Neural cell (in vitro differentiated cells): ENCODE measurements at regions not wholly inside any gene's neighbourhood (a gene's known extent, or its start where the extent isn't known, plus 50 kb on each side); places are given as distances from the start of the nearest gene placed in this dataset.

ENCODE experiments used
- CTCF ChIP-seq: fragments of 450-650 bp; IDR thresholded peaks from 2 replicates; pipeline ENCODE4 v1.5.1; 2014; ENCODE audit warnings: antibody characterized with exemption, mild to moderate bottlenecking, moderate library complexity; ENCODE audit not compliant: poor library complexity, severe bottlenecking
- EP300 ChIP-seq: fragments of 450-650 bp; conservative IDR thresholded peaks from 2 replicates; pipeline ENCODE4 v1.6.1; 2014; ENCODE audit warnings: antibody characterized with exemption, mild to moderate bottlenecking, moderate library complexity; ENCODE audit not compliant: poor library complexity, severe bottlenecking
- EZH2 ChIP-seq: fragments of 200-600, 300-800 bp; shearing (Covaris generic), sonication (generic); IDR thresholded peaks from 2 replicates; pipeline ENCODE4 v1.6.1; 2014; ENCODE audit warnings: antibody characterized with exemption, low read length, borderline replicate concordance, mild to moderate bottlenecking; ENCODE audit not compliant: insufficient read depth, poor library complexity, severe bottlenecking
- MXI1 ChIP-seq: fragments of 450-650 bp; conservative IDR thresholded peaks from 2 replicates; pipeline ENCODE4 v1.6.1; 2014; ENCODE audit warnings: antibody characterized with exemption, mild to moderate bottlenecking; ENCODE audit not compliant: poor library complexity, severe bottlenecking
- POLR2AphosphoS5 ChIP-seq: IDR thresholded peaks from 2 replicates; pipeline ENCODE4 v1.6.1; 2012
- REST ChIP-seq: IDR thresholded peaks from 2 replicates; pipeline ENCODE4 v1.6.1; 2012; ENCODE audit warnings: borderline replicate concordance
- SMC3 ChIP-seq: fragments of 450-650 bp; conservative IDR thresholded peaks from 2 replicates; pipeline ENCODE4 v1.6.1; 2014; ENCODE audit warnings: antibody characterized with exemption, mild to moderate bottlenecking, moderate library complexity; ENCODE audit not compliant: poor library complexity
- TAF1 ChIP-seq: IDR thresholded peaks from 2 replicates; pipeline ENCODE4 v1.6.1; 2012; ENCODE audit warnings: low read depth

- no peak for TF ChIP-seq CTCF
- no peak for TF ChIP-seq MXI1
- no peak for TF ChIP-seq POLR2AphosphoS5
- TF ChIP-seq TAF1 = no peak
- TF ChIP-seq EP300 = no peak
- no peak for TF ChIP-seq EZH2
- TF ChIP-seq REST = no peak
- no peak for TF ChIP-seq SMC3
These were observed 150.6 kb upstream of the UMPS start for GRCh38 chr3:124579641-124580040.
